HepG2 (cell line): ENCODE measurements at regions not wholly inside any gene's neighbourhood (a gene's known extent, or its start where the extent isn't known, plus 50 kb on each side); places are given as distances from the start of the nearest gene placed in this dataset.

Experiments used
- ARNT ChIP-seq: fragments of 450-650 bp; IDR thresholded peaks from 2 replicates; pipeline ENCODE4 v1.6.1; 2017
- CHD2 ChIP-seq: IDR thresholded peaks from 2 replicates; pipeline ENCODE4 v1.6.1; 2011; ENCODE audit warnings: low read depth, low read length, improper control_type of control experiment
- KDM5A ChIP-seq: fragments of 200-600 bp; sonication (generic); IDR thresholded peaks from 2 replicates; pipeline ENCODE4 v1.7.0; 2018; ENCODE audit warnings: antibody characterized with exemption, mild to moderate bottlenecking, low read length, borderline replicate concordance
- MATR3 ChIP-seq: sonication (generic); formaldehyde crosslinking; IDR thresholded peaks from 2 replicates; pipeline ENCODE4 v1.4.0; 2020; ENCODE audit warnings: missing genetic modification reagents
- SNAI1 ChIP-seq: sonication (generic); formaldehyde crosslinking; IDR thresholded peaks from 2 replicates; pipeline ENCODE4 v1.5.0; 2020; ENCODE audit warnings: mild to moderate bottlenecking, missing genetic modification reagents, borderline replicate concordance
- SRSF1 ChIP-seq: fragments of 200-400 bp; formaldehyde crosslinking; optimal IDR thresholded peaks from 2 replicates; pipeline ENCODE3; 2017; ENCODE audit warnings: mild to moderate bottlenecking, low read depth, low read length, moderate library complexity
- TBP ChIP-seq: sonication (generic); formaldehyde crosslinking; IDR thresholded peaks from 2 replicates; pipeline ENCODE4 v1.5.0; 2020; ENCODE audit warnings: missing genetic modification reagents
- ZNF253 ChIP-seq: sonication (generic); formaldehyde crosslinking; IDR thresholded peaks from 2 replicates; pipeline ENCODE4 v1.8.0; 2022; ENCODE audit warnings: mild to moderate bottlenecking, missing genetic modification reagents, borderline replicate concordance
- ZNF337 ChIP-seq: sonication (generic); formaldehyde crosslinking; IDR thresholded peaks from 2 replicates; pipeline ENCODE4 v1.5.1; 2020; ENCODE audit warnings: missing genetic modification reagents, low read depth, mild to moderate bottlenecking, borderline replicate concordance
- ZNF431 ChIP-seq: sonication (generic); formaldehyde crosslinking; IDR thresholded peaks from 2 replicates; pipeline ENCODE4 v1.9.0; 2022; ENCODE audit warnings: missing genetic modification reagents, low read depth, mild to moderate bottlenecking, borderline replicate concordance
- ZNF7 ChIP-seq: IDR thresholded peaks from 2 replicates; pipeline ENCODE4 v1.6.1; 2016; ENCODE audit warnings: missing biosample characterization, missing genetic modification reagents
- TF ChIP-seq, protein P1 (sequence below): sonication (generic); formaldehyde crosslinking; IDR thresholded peaks from 2 replicates; pipeline ENCODE4 v1.9.0; 2021; ENCODE audit warnings: missing genetic modification reagents, mild to moderate bottlenecking, borderline replicate concordance
- TF ChIP-seq, protein P2 (sequence below): fragments of 450-650 bp; IDR thresholded peaks from 2 replicates; pipeline ENCODE4 v1.6.1; 2017
- TF ChIP-seq, protein P3 (sequence below): sonication (generic); formaldehyde crosslinking; IDR thresholded peaks from 2 replicates; pipeline ENCODE4 v1.5.0; 2020; ENCODE audit warnings: mild to moderate bottlenecking, missing genetic modification reagents, borderline replicate concordance
- TF ChIP-seq, protein P4 (sequence below): sonication (generic); formaldehyde crosslinking; IDR thresholded peaks from 2 replicates; pipeline ENCODE4 v1.4.0; 2020; ENCODE audit warnings: missing genetic modification reagents
- TF ChIP-seq, protein P5 (sequence below): sonication (generic); formaldehyde crosslinking; IDR thresholded peaks from 2 replicates; pipeline ENCODE4 v1.4.0; 2020; ENCODE audit warnings: low read depth, mild to moderate bottlenecking, missing genetic modification reagents

DNA sequence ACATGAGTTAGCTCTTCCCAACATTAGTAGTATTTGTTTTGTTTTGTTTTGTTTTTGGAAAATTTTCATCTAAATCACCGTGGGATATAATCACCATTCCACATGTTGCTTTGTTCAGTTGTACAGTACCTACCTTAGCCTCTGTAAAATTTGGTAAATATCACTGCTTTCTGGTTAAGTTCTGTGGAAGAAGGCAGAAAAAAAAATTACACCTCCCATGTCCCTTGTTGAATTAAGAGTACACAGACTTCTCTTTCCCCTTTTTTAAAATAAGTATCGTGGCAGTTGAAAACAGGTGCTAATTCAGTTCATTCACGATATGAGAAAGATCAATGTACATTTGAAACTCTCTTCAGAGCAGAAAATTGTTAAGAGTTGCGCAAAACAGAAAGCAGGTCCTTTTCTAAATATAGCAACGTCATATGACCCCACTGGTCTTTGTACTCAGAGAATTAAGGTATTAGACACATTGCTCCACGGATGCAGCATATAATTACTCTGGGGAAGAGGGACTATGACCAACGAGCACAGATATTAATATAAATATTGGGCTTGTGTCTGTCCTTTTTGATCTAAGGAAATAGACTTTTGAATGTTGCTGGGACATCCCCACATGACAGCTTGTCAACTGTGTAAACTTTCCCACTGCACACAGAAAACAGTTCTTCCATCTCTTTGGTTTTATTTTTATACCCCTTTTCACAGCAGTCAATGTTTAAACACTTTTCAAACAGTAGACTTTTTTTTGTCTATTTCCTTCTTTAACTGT is 58.6 kb upstream of the ZNF217 start (continued):
- TF ChIP-seq, protein P1, sequence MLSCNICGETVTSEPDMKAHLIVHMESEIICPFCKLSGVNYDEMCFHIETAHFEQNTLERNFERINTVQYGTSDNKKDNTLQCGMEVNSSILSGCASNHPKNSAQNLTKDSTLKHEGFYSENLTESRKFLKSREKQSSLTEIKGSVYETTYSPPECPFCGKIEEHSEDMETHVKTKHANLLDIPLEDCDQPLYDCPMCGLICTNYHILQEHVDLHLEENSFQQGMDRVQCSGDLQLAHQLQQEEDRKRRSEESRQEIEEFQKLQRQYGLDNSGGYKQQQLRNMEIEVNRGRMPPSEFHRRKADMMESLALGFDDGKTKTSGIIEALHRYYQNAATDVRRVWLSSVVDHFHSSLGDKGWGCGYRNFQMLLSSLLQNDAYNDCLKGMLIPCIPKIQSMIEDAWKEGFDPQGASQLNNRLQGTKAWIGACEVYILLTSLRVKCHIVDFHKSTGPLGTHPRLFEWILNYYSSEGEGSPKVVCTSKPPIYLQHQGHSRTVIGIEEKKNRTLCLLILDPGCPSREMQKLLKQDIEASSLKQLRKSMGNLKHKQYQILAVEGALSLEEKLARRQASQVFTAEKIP, result no peak
- TF ChIP-seq ZNF431 (CRISPR knock-in tag), result no peak
- TF ChIP-seq, protein P2, sequence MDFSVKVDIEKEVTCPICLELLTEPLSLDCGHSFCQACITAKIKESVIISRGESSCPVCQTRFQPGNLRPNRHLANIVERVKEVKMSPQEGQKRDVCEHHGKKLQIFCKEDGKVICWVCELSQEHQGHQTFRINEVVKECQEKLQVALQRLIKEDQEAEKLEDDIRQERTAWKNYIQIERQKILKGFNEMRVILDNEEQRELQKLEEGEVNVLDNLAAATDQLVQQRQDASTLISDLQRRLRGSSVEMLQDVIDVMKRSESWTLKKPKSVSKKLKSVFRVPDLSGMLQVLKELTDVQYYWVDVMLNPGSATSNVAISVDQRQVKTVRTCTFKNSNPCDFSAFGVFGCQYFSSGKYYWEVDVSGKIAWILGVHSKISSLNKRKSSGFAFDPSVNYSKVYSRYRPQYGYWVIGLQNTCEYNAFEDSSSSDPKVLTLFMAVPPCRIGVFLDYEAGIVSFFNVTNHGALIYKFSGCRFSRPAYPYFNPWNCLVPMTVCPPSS, result no peak
- TF ChIP-seq, protein P3, sequence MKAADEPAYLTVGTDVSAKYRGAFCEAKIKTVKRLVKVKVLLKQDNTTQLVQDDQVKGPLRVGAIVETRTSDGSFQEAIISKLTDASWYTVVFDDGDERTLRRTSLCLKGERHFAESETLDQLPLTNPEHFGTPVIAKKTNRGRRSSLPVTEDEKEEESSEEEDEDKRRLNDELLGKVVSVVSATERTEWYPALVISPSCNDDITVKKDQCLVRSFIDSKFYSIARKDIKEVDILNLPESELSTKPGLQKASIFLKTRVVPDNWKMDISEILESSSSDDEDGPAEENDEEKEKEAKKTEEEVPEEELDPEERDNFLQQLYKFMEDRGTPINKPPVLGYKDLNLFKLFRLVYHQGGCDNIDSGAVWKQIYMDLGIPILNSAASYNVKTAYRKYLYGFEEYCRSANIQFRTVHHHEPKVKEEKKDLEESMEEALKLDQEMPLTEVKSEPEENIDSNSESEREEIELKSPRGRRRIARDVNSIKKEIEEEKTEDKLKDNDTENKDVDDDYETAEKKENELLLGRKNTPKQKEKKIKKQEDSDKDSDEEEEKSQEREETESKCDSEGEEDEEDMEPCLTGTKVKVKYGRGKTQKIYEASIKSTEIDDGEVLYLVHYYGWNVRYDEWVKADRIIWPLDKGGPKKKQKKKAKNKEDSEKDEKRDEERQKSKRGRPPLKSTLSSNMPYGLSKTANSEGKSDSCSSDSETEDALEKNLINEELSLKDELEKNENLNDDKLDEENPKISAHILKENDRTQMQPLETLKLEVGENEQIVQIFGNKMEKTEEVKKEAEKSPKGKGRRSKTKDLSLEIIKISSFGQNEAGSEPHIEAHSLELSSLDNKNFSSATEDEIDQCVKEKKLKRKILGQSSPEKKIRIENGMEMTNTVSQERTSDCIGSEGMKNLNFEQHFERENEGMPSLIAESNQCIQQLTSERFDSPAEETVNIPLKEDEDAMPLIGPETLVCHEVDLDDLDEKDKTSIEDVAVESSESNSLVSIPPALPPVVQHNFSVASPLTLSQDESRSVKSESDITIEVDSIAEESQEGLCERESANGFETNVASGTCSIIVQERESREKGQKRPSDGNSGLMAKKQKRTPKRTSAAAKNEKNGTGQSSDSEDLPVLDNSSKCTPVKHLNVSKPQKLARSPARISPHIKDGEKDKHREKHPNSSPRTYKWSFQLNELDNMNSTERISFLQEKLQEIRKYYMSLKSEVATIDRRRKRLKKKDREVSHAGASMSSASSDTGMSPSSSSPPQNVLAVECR (CRISPR knock-in tag), result peak; percentile 39; the same call in 1 of the 2 replicates
- no peak; the same call in none of the 2 replicates for TF ChIP-seq ZNF337 (CRISPR knock-in tag)
- no peak for TF ChIP-seq MATR3 (CRISPR knock-in tag)
- TF ChIP-seq, protein P4, sequence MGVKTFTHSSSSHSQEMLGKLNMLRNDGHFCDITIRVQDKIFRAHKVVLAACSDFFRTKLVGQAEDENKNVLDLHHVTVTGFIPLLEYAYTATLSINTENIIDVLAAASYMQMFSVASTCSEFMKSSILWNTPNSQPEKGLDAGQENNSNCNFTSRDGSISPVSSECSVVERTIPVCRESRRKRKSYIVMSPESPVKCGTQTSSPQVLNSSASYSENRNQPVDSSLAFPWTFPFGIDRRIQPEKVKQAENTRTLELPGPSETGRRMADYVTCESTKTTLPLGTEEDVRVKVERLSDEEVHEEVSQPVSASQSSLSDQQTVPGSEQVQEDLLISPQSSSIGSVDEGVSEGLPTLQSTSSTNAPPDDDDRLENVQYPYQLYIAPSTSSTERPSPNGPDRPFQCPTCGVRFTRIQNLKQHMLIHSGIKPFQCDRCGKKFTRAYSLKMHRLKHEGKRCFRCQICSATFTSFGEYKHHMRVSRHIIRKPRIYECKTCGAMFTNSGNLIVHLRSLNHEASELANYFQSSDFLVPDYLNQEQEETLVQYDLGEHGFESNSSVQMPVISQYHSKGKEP (CRISPR knock-in tag), result 0 out of 2 replicates have a peak, but pooled peaks have one; percentile 36
- no peak for TF ChIP-seq ZNF253 (CRISPR knock-in tag)
- no peak for TF ChIP-seq CHD2
- TF ChIP-seq, protein P5, sequence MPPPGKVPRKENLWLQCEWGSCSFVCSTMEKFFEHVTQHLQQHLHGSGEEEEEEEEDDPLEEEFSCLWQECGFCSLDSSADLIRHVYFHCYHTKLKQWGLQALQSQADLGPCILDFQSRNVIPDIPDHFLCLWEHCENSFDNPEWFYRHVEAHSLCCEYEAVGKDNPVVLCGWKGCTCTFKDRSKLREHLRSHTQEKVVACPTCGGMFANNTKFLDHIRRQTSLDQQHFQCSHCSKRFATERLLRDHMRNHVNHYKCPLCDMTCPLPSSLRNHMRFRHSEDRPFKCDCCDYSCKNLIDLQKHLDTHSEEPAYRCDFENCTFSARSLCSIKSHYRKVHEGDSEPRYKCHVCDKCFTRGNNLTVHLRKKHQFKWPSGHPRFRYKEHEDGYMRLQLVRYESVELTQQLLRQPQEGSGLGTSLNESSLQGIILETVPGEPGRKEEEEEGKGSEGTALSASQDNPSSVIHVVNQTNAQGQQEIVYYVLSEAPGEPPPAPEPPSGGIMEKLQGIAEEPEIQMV, result no peak
- TF ChIP-seq ARNT, result no peak
- TF ChIP-seq SRSF1, result no peak
- no peak for TF ChIP-seq TBP (CRISPR knock-in tag)
- no peak for TF ChIP-seq SNAI1 (CRISPR knock-in tag)
- no peak for TF ChIP-seq ZNF7
- no peak; the same call in 1 of the 2 replicates for TF ChIP-seq KDM5A
